Peyer's patch (tissue), 4 donors: ENCODE measurements at regions not wholly inside any gene's neighbourhood (a gene's known extent, or its start where the extent isn't known, plus 50 kb on each side); places are given as distances from the start of the nearest gene placed in this dataset.

ENCODE experiments used
- POLR2A ChIP-seq, 2 donors: fragments of 450-650 bp; IDR thresholded peaks; one replicate each; pipeline ENCODE4 v1.5.1; 2017; ENCODE audit warnings: antibody characterized with exemption in 2 of 2, mild to moderate bottlenecking in 2 of 2, moderate library complexity in 2 of 2
- TF ChIP-seq, protein P1 (sequence below), 6 experiments: fragments of 450-650 bp in 4 of 6; fragments of 200-600 bp in 2 of 6; sonication (generic) in 1 of 6; IDR thresholded peaks; one replicate each; pipeline ENCODE4 v1.5.1; 2017 to 2019; ENCODE audit warnings: antibody characterized with exemption in 6 of 6, mild to moderate bottlenecking in 3 of 6, moderate library complexity in 1 of 6

DNA sequence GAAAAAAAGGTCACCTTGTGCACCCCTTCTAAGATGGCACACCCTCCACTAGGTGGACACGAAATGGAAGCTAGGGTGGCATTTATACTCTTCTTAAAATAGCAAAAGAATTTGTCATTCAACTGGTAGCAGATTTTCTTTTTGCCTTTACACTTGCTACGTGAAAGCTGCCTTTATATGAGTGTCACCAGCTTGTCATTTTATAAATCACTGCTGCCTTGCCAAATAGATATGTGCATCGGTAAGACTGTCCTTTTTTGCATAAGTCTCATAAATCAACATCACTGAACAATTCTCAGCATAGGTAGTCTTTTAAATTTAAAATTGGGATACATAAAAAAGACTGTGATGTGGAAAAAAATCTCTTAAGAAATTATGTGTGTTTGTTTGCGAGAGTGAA, 764.1 kb downstream of the TDRD15 start:
- TF ChIP-seq POLR2A (IDR thresholded peaks at IDR 0.05) = no peak
- TF ChIP-seq, protein P1, sequence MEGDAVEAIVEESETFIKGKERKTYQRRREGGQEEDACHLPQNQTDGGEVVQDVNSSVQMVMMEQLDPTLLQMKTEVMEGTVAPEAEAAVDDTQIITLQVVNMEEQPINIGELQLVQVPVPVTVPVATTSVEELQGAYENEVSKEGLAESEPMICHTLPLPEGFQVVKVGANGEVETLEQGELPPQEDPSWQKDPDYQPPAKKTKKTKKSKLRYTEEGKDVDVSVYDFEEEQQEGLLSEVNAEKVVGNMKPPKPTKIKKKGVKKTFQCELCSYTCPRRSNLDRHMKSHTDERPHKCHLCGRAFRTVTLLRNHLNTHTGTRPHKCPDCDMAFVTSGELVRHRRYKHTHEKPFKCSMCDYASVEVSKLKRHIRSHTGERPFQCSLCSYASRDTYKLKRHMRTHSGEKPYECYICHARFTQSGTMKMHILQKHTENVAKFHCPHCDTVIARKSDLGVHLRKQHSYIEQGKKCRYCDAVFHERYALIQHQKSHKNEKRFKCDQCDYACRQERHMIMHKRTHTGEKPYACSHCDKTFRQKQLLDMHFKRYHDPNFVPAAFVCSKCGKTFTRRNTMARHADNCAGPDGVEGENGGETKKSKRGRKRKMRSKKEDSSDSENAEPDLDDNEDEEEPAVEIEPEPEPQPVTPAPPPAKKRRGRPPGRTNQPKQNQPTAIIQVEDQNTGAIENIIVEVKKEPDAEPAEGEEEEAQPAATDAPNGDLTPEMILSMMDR (IDR thresholded peaks at IDR 0.05) = no peak
